BLaER1 treated with 17β-estradiol and CSF1 and Interleukin-3, amounts not matched to agents 10 nM and 100 nM (cell line): ENCODE measurements at regions not wholly inside any gene's neighbourhood (a gene's known extent, or its start where the extent isn't known, plus 50 kb on each side); places are given as distances from the start of the nearest gene placed in this dataset.
"Not testable (repeated sequence)": the region's sequence is repeated elsewhere in the genome, so short reads cannot be mapped to it uniquely, and the experiment has no call there.

Source experiments
- H3K27ac ChIP-seq, 11 experiments: shearing (Covaris generic); formaldehyde crosslinking; 2 replicates each; pipeline ENCODE4 v1.8.1; 2022
- H3K27me3 ChIP-seq, 11 experiments: shearing (Covaris generic); formaldehyde crosslinking; 2 replicates each; pipeline ENCODE4 v1.8.1; 2022
- H3K36me3 ChIP-seq, 11 experiments: shearing (Covaris generic); formaldehyde crosslinking; 2 replicates each; pipeline ENCODE4 v1.8.1; 2022
- H3K4me1 ChIP-seq, 10 experiments: shearing (Covaris generic); formaldehyde crosslinking; 2 replicates each; pipeline ENCODE4 v1.8.1; 2022
- H3K4me2 ChIP-seq, 11 experiments: shearing (Covaris generic); formaldehyde crosslinking; 2 replicates each; pipeline ENCODE4 v1.8.1; 2022
- H3K4me3 ChIP-seq, 10 experiments: shearing (Covaris generic); formaldehyde crosslinking; 2 replicates each; pipeline ENCODE4 v1.8.1; 2022
- H3K9ac ChIP-seq, 11 experiments: shearing (Covaris generic); formaldehyde crosslinking; 2 replicates each; pipeline ENCODE4 v1.8.1; 2022
- H3K9me3 ChIP-seq, 11 experiments: shearing (Covaris generic); formaldehyde crosslinking; replicated peaks in 1 of 11; 2 replicates each; pipeline ENCODE4 v1.8.1; 2022
- H4K20me1 ChIP-seq, 11 experiments: shearing (Covaris generic); formaldehyde crosslinking; 2 replicates each; pipeline ENCODE4 v1.8.1; 2022
- Cebpa-rat ChIP-seq, 11 experiments: shearing (Covaris generic); IDR thresholded peaks; 2 replicates each; pipeline ENCODE4 v1.8.1; 2022

DNA sequence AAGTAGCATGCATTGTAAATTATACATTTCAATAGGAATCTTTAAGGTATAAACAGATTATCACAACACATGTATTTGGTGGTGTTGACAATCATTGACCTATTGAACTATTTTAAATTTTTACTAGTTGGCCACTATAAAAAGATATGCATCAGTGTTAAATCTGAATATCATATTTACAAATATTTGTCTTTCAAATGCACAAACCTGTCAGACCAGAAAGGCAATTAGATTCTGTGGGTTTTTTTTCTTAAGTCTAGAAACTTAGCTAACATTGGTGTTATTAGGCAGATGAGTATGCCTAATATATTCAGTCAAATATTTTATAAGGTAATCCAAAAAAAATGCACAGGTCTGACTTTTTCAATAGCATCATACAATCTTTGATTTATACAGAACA is 241.4 kb upstream of the DGKB start:
- TF ChIP-seq Cebpa-rat (IDR thresholded peaks at IDR 0.05): no peak
- Histone ChIP-seq H4K20me1 (no peaks in the 10 kb centered on the region), H3K27ac (no peak overlapping the region), H3K27me3 (no peaks in the 10 kb centered on the region), H3K9ac (no peak overlapping the region), H3K4me2 (no peak overlapping the region), H3K36me3 (no peaks in the 10 kb centered on the region), H3K9me3 (no peaks in the 10 kb centered on the region), H3K4me1 (no peaks in the 10 kb centered on the region), H3K4me3 (no peak overlapping the region)

- Histone ChIP-seq H3K9me3 (no peaks in the 10 kb centered on the region), H3K9ac (no peak overlapping the region), H3K36me3 (no peaks in the 10 kb centered on the region), H4K20me1 (no peaks in the 10 kb centered on the region), H3K27ac (no peak overlapping the region), H3K4me1 (no peaks in the 10 kb centered on the region), H3K27me3 (no peaks in the 10 kb centered on the region), H3K4me3 (no peak overlapping the region), H3K4me2 (no peak overlapping the region)
- no peak for TF ChIP-seq Cebpa-rat (IDR thresholded peaks at IDR 0.05)
Observed at GRCh38 chr7:15143121-15143520, 240.6 kb upstream of the DGKB start.

- H3K4me2 ChIP-seq: no peak overlapping the region
- H3K4me3 ChIP-seq: no peak overlapping the region
- H3K4me1 ChIP-seq: no peaks in the 10 kb centered on the region
- no peaks in the 10 kb centered on the region for H4K20me1 ChIP-seq
- H3K27ac ChIP-seq: no peak overlapping the region
- H3K36me3 ChIP-seq: no peaks in the 10 kb centered on the region
- no peak overlapping the region for H3K9ac ChIP-seq
- no peaks in the 10 kb centered on the region for H3K9me3 ChIP-seq
- TF ChIP-seq Cebpa-rat (IDR thresholded peaks at IDR 0.05): no peak
- no peaks in the 10 kb centered on the region for H3K27me3 ChIP-seq
Observed at GRCh38 chr7:15140431-15140830, 237.9 kb upstream of the DGKB start.

GRCh38 chr7:15131661-15132060 is 229.1 kb upstream of the DGKB start:
- Histone ChIP-seq H3K4me1 (no peaks in the 10 kb centered on the region), H3K4me2 (no peak overlapping the region), H3K27ac (no peak overlapping the region), H3K36me3 (no peaks in the 10 kb centered on the region), H3K27me3 (no peaks in the 10 kb centered on the region), H3K9me3 (no peaks in the 10 kb centered on the region), H3K9ac (no peak overlapping the region), H4K20me1 (no peaks in the 10 kb centered on the region), H3K4me3 (no peak overlapping the region)
- TF ChIP-seq Cebpa-rat (IDR thresholded peaks at IDR 0.05): no peak

GRCh38 chr7:15130666-15131541 is 228.4 kb upstream of the DGKB start:
- Histone ChIP-seq H3K4me3 (no peak overlapping the region), H3K27ac (no peak overlapping the region), H3K4me2 (no peak overlapping the region), H3K4me1 (no peaks in the 10 kb centered on the region), H4K20me1 (no peaks in the 10 kb centered on the region), H3K36me3 (no peaks in the 10 kb centered on the region), H3K27me3 (no peaks in the 10 kb centered on the region), H3K9ac (no peak overlapping the region), H3K9me3 (no peaks in the 10 kb centered on the region)
- TF ChIP-seq Cebpa-rat (IDR thresholded peaks at IDR 0.05): no peak

- Histone ChIP-seq H3K4me1 (no peaks in the 10 kb centered on the region), H3K27me3 (no peaks in the 10 kb centered on the region), H3K4me3 (no peak overlapping the region), H3K4me2 (no peak overlapping the region), H3K9ac (no peak overlapping the region), H3K9me3 (no peaks in the 10 kb centered on the region), H3K27ac (no peak overlapping the region), H4K20me1 (no peaks in the 10 kb centered on the region), H3K36me3 (no peaks in the 10 kb centered on the region)
- no peak for TF ChIP-seq Cebpa-rat (IDR thresholded peaks at IDR 0.05)
Observed at GRCh38 chr7:15128716-15129115, 226.2 kb upstream of the DGKB start.

DNA sequence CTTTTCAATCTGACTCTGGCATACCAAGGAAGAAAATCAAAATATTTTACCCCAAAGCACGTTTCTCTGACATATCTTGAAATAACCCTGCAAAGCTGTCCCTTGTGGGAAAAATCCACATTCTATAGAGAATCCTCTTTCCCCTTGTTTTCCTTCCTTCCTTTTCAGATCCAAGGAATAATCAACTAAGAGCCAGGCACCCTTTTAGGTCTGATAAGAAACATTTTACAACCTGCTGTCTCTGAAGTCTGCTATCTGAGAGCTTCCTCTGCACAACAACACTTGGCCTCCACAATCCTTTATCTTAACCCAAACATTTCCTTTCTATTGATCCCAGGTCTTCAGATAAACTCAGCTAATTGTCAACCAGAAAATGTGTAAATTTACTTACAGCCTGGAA is 224.1 kb upstream of the DGKB start:
- H3K27ac ChIP-seq, H4K20me1 ChIP-seq, H3K36me3 ChIP-seq, H3K9ac ChIP-seq, H3K27me3 ChIP-seq, H3K9me3 ChIP-seq, H3K4me1 ChIP-seq, H3K4me2 ChIP-seq, H3K4me3 ChIP-seq: not testable (repeated sequence)

DNA sequence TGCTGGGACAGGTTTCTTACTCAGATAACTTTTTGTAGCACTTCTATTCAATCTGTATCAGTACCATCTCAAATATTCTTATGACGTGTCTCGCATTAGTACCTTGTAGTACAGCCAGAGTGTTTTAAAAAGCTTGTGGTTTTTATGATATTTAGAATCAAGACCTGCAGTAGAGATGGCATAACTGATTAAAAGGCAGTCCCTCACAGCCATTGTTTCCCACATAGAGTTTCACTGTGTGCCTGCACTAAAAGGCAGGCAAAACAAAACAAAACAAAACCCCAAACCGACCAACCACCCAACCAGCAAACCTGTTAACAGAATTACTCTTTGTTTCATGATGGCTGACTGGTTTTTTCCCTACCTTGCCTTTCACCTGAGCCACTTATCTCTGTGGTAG is 221.3 kb upstream of the DGKB start:
- no peaks in the 10 kb centered on the region for H3K4me1 ChIP-seq
- H3K27me3 ChIP-seq: no peaks in the 10 kb centered on the region
- no peak overlapping the region for H3K4me3 ChIP-seq
- no peak for TF ChIP-seq Cebpa-rat (IDR thresholded peaks at IDR 0.05)
- H3K9ac ChIP-seq: no peak overlapping the region
- H3K36me3 ChIP-seq: no peaks in the 10 kb centered on the region
- H3K4me2 ChIP-seq: no peak overlapping the region
- H3K9me3 ChIP-seq: no peaks in the 10 kb centered on the region
- no peak overlapping the region for H3K27ac ChIP-seq
- H4K20me1 ChIP-seq: no peaks in the 10 kb centered on the region

DNA sequence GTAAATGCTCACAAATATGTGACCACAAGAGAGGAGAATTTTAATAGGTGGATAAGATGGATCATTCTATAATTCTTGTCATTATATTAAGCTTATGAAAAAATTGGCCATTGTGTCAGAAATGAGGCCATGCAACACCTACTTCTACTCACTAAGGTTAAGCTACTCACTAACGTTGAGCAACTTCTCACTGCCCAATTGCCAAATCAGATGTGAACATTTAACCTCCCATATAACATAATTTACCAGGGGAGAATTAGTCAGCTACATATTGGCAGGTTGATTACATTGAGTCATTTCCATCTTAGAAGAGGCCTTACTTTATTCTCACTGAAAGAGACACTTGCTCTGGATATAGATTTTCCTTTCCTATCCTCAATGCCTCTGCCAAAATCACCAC is 211.2 kb upstream of the DGKB start:
- Histone ChIP-seq H3K27me3 (no peaks in the 10 kb centered on the region), H3K4me2 (no peak overlapping the region), H4K20me1 (no peaks in the 10 kb centered on the region), H3K4me3 (no peak overlapping the region), H3K27ac (no peak overlapping the region), H3K9ac (no peak overlapping the region), H3K36me3 (no peaks in the 10 kb centered on the region), H3K9me3 (no peaks in the 10 kb centered on the region), H3K4me1 (no peaks in the 10 kb centered on the region)
- no peak for TF ChIP-seq Cebpa-rat (IDR thresholded peaks at IDR 0.05)

- Histone ChIP-seq H3K27ac (no peak overlapping the region), H3K4me1 (no peaks in the 10 kb centered on the region)
- TF ChIP-seq Cebpa-rat (IDR thresholded peaks at IDR 0.05): no peak
Observed at GRCh38 chr7:15105711-15106110, 203.2 kb upstream of the DGKB start.

More at GRCh38 chr7:15105711-15106110, 203.2 kb upstream of the DGKB start:
- Histone ChIP-seq H3K36me3 (no peaks in the 10 kb centered on the region), H3K27me3 (no peaks in the 10 kb centered on the region), H4K20me1 (no peaks in the 10 kb centered on the region), H3K4me3 (no peak overlapping the region), H3K4me2 (no peak overlapping the region), H3K9me3 (no peaks in the 10 kb centered on the region), H3K9ac (no peak overlapping the region)
